ENCODE measurements at regions not wholly inside any gene's neighbourhood (a gene's known extent, or its start where the extent isn't known, plus 50 kb on each side); places are given as distances from the start of the nearest gene placed in this dataset.

GRCh38 chr7:89495704-89496103 lies 658.6 kb upstream of the STEAP1 start:
- no peak for DNase-seq (ENCODE audit: low read depth)
- H3K4me3 ChIP-seq (ENCODE audit: low read length), result no peak overlapping the region
- TF ChIP-seq CTCF (IDR thresholded peaks at IDR 0.05; ENCODE audit: insufficient read depth, low read depth, low read length, missing control alignments), result no peak

- no peak for TF ChIP-seq CTCF (IDR thresholded peaks at IDR 0.05; ENCODE audit: insufficient read depth, low read depth, low read length, missing control alignments)
- no peak for DNase-seq (ENCODE audit: low read depth)
- H3K4me3 ChIP-seq (ENCODE audit: low read length), result no peak overlapping the region
These were observed 654.2 kb upstream of the STEAP1 start for GRCh38 chr7:89500084-89500483.

GRCh38 chr7:89503281-89503680 lies 651.0 kb upstream of the STEAP1 start:
- no peak for TF ChIP-seq CTCF (IDR thresholded peaks at IDR 0.05; ENCODE audit: insufficient read depth, low read depth, low read length, missing control alignments)
- no peak overlapping the region for H3K4me3 ChIP-seq (ENCODE audit: low read length)
- no peak for DNase-seq (ENCODE audit: low read depth)

- TF ChIP-seq CTCF (IDR thresholded peaks at IDR 0.05; ENCODE audit: insufficient read depth, low read depth, low read length, missing control alignments), result no peak
- no peak overlapping the region for H3K4me3 ChIP-seq (ENCODE audit: low read length)
- no peak for DNase-seq (ENCODE audit: low read depth)
These were observed 647.2 kb upstream of the STEAP1 start for GRCh38 chr7:89507034-89507433.

GRCh38 chr7:89511900-89512299 lies 642.4 kb upstream of the STEAP1 start:
- TF ChIP-seq CTCF (IDR thresholded peaks at IDR 0.05; ENCODE audit: insufficient read depth, low read depth, low read length, missing control alignments), result no peak
- no peak for DNase-seq (ENCODE audit: low read depth)
- no peak overlapping the region for H3K4me3 ChIP-seq (ENCODE audit: low read length)

- no peak for DNase-seq (ENCODE audit: low read depth)
- TF ChIP-seq CTCF (IDR thresholded peaks at IDR 0.05; ENCODE audit: insufficient read depth, low read depth, low read length, missing control alignments), result no peak
- no peak overlapping the region for H3K4me3 ChIP-seq (ENCODE audit: low read length)
These were observed 639.3 kb upstream of the STEAP1 start for GRCh38 chr7:89514970-89515369.

- H3K4me3 ChIP-seq (ENCODE audit: low read length), result no peak overlapping the region
- no peak for TF ChIP-seq CTCF (IDR thresholded peaks at IDR 0.05; ENCODE audit: insufficient read depth, low read depth, low read length, missing control alignments)
- no peak for DNase-seq (ENCODE audit: low read depth)
These were observed 636.5 kb upstream of the STEAP1 start for GRCh38 chr7:89517815-89518214.
